ENCODE measurements at regions not wholly inside any gene's neighbourhood (a gene's known extent, or its start where the extent isn't known, plus 50 kb on each side); places are given as distances from the start of the nearest gene placed in this dataset.

- TF ChIP-seq ZSCAN30 (tag by site-specific recombination; IDR thresholded peaks at IDR 0.05) (no peak), ZNF777 (tag by site-specific recombination; IDR thresholded peaks at IDR 0.05; ENCODE audit: borderline replicate concordance) (no peak), ZNF302 (tag by site-specific recombination; IDR thresholded peaks at IDR 0.05; ENCODE audit: low read depth) (no peak), FEZF1 (tag by site-specific recombination; IDR thresholded peaks at IDR 0.05) (no peak)
- TF ChIP-seq, protein P1, sequence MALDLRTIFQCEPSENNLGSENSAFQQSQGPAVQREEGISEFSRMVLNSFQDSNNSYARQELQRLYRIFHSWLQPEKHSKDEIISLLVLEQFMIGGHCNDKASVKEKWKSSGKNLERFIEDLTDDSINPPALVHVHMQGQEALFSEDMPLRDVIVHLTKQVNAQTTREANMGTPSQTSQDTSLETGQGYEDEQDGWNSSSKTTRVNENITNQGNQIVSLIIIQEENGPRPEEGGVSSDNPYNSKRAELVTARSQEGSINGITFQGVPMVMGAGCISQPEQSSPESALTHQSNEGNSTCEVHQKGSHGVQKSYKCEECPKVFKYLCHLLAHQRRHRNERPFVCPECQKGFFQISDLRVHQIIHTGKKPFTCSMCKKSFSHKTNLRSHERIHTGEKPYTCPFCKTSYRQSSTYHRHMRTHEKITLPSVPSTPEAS (tag by site-specific recombination; IDR thresholded peaks at IDR 0.05): no peak
Observed at GRCh38 chrX:121245763-121246162, 198.4 kb downstream of the GLUD2 start (continued).

DNA sequence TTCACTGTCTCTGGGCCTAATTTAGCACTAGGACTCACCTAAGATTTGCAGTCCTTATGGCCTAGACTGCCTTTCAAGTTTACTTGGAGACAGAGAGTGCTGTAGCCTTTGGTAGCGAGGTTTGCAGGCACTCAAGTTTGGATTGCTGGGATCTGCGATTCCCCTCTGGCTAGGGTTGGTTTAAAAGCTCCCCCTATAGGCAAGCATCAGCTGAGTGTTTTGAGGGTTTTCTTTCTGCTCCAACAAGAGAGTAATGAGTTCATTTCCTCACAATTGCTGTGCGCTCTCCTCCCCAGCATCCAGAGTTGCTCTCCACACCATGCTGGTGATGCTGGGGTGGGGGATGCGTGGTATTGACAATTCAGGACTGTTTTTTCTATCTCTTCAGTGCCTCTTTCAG lies 206.9 kb downstream of the GLUD2 start:
- TF ChIP-seq GLIS1 (tag by site-specific recombination; IDR thresholded peaks at IDR 0.05): no peak
- no peak for TF ChIP-seq ZSCAN16 (tag by site-specific recombination; IDR thresholded peaks at IDR 0.05)
- TF ChIP-seq ZNF629 (tag by site-specific recombination; IDR thresholded peaks at IDR 0.05): no peak
- no peak for TF ChIP-seq ZNF366 (tag by site-specific recombination; conservative IDR thresholded peaks at IDR 0.05)
- no peak for TF ChIP-seq ZNF157 (tag by site-specific recombination; IDR thresholded peaks at IDR 0.05)
- no peak for TF ChIP-seq ZNF658 (tag by site-specific recombination; IDR thresholded peaks at IDR 0.05)
- no peak for TF ChIP-seq SALL2 (tag by site-specific recombination; IDR thresholded peaks at IDR 0.05; ENCODE audit: borderline replicate concordance)
- no peak for TF ChIP-seq ZNF555 (tag by site-specific recombination; conservative IDR thresholded peaks at IDR 0.05)
- no peak for TF ChIP-seq ZNF626 (tag by site-specific recombination; IDR thresholded peaks at IDR 0.05)
- TF ChIP-seq ZNF394 (tag by site-specific recombination; IDR thresholded peaks at IDR 0.05; ENCODE audit: borderline replicate concordance): no peak
- no peak for TF ChIP-seq GLI2 (tag by site-specific recombination; IDR thresholded peaks at IDR 0.05; ENCODE audit: borderline replicate concordance, low read depth)
- no peak for TF ChIP-seq ZNF623 (tag by site-specific recombination; IDR thresholded peaks at IDR 0.05)
- H3K4me1 ChIP-seq (ENCODE audit: control insufficient read depth, insufficient read depth, low read length): no peaks in the 10 kb centered on the region
- no peak overlapping the region for H3K4me3 ChIP-seq (ENCODE audit: low read depth, low read length)
- ChIA-PET CTCF (no interaction called here), POLR2A (no interaction called here)
- H3K36me3 ChIP-seq (ENCODE audit: control insufficient read depth in 2 of 2, insufficient read depth in 1 of 2, low read length in 2 of 2): no peaks in the 10 kb centered on the region
- H3K9me3 ChIP-seq (ENCODE audit: control insufficient read depth, insufficient read depth, low read depth, low read length): peaks cover 2% of the 10 kb centered on the region; the same call in 1 of the 2 replicates
- no peak overlapping the region for H3K27ac ChIP-seq (ENCODE audit: extremely low read depth, low read depth, low read length)

- CTCF ChIA-PET: interaction anchor here (1.0 kb wide), 1 partner anchor 205 kb away, joined by 3 read pairs; no protein-coding TSS in a partner anchor
- TF ChIP-seq, protein P2, sequence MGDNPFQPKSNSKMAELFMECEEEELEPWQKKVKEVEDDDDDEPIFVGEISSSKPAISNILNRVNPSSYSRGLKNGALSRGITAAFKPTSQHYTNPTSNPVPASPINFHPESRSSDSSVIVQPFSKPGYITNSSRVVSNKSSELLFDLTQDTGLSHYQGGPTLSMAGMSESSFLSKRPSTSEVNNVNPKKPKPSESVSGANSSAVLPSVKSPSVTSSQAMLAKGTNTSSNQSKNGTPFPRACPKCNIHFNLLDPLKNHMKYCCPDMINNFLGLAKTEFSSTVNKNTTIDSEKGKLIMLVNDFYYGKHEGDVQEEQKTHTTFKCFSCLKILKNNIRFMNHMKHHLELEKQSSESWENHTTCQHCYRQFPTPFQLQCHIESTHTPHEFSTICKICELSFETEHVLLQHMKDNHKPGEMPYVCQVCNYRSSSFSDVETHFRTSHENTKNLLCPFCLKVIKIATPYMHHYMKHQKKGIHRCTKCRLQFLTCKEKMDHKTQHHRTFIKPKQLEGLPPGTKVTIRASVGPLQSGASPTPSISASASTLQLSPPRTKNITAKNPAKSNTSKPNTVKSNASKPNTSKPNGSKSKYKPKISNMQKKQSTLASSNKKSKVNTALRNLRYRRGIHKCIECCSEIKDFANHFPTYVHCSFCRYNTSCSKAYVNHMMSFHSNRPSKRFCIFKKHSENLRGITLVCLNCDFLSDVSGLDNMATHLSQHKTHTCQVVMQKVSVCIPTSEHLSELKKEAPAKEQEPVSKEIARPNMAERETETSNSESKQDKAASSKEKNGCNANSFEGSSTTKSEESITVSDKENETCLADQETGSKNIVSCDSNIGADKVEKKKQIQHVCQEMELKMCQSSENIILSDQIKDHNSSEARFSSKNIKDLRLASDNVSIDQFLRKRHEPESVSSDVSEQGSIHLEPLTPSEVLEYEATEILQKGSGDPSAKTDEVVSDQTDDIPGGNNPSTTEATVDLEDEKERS (tag by site-specific recombination; IDR thresholded peaks at IDR 0.05): no peak
- TF ChIP-seq, protein P3, sequence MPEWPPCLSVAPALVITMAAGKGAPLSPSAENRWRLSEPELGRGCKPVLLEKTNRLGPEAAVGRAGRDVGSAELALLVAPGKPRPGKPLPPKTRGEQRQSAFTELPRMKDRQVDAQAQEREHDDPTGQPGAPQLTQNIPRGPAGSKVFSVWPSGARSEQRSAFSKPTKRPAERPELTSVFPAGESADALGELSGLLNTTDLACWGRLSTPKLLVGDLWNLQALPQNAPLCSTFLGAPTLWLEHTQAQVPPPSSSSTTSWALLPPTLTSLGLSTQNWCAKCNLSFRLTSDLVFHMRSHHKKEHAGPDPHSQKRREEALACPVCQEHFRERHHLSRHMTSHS (tag by site-specific recombination; IDR thresholded peaks at IDR 0.05): no peak
- no peak for TF ChIP-seq ZNF391 (tag by site-specific recombination; IDR thresholded peaks at IDR 0.05; ENCODE audit: borderline replicate concordance, low read depth)
- TF ChIP-seq ZNF133 (tag by site-specific recombination; IDR thresholded peaks at IDR 0.05): no peak
- TF ChIP-seq ZFP69B (tag by site-specific recombination; IDR thresholded peaks at IDR 0.05): no peak
- TF ChIP-seq ZNF600 (tag by site-specific recombination; IDR thresholded peaks at IDR 0.05): no peak
- POLR2A ChIA-PET: no interaction called here
Observed at GRCh38 chrX:121256647-121257046, 209.2 kb downstream of the GLUD2 start.

More at GRCh38 chrX:121256647-121257046, 209.2 kb downstream of the GLUD2 start:
- Histone ChIP-seq H3K4me1 (ENCODE audit: control insufficient read depth, insufficient read depth, low read length) (no peaks in the 10 kb centered on the region), H3K4me3 (ENCODE audit: low read depth, low read length) (no peak overlapping the region), H3K36me3 (ENCODE audit: control insufficient read depth in 2 of 2, insufficient read depth in 1 of 2, low read length in 2 of 2) (no peaks in the 10 kb centered on the region), H3K27ac (ENCODE audit: extremely low read depth, low read depth, low read length) (no peak overlapping the region), H3K9me3 (ENCODE audit: control insufficient read depth, insufficient read depth, low read depth, low read length) (no peaks in the 10 kb centered on the region)
